WTC11 (cell line): ENCODE measurements at regions not wholly inside any gene's neighbourhood (a gene's known extent, or its start where the extent isn't known, plus 50 kb on each side); places are given as distances from the start of the nearest gene placed in this dataset.

Source experiments
- CBFB ChIP-seq: sonication (generic); formaldehyde crosslinking; IDR thresholded peaks from 2 replicates; pipeline ENCODE4 v1.8.1; 2022; ENCODE audit warnings: mild to moderate bottlenecking, low read depth, missing genetic modification reagents
- CTCF ChIP-seq: fragments of 200-600 bp; IDR thresholded peaks from 2 replicates; pipeline ENCODE4 v1.8.0; 2022; ENCODE audit warnings: antibody characterized with exemption
- E2F5 ChIP-seq: sonication (generic); formaldehyde crosslinking; IDR thresholded peaks from 2 replicates; pipeline ENCODE4 v1.8.1; 2022; ENCODE audit warnings: mild to moderate bottlenecking, moderate library complexity, missing genetic modification reagents
- ZBTB43 ChIP-seq: sonication (generic); formaldehyde crosslinking; IDR thresholded peaks from 2 replicates; pipeline ENCODE4 v1.8.1; 2023; ENCODE audit warnings: mild to moderate bottlenecking, missing genetic modification reagents

- TF ChIP-seq CTCF (no peak), E2F5 (CRISPR knock-in tag) (no peak), CBFB (CRISPR knock-in tag) (no peak), ZBTB43 (no peak)
Observed at GRCh38 chr2:116879650-116880160, 934.8 kb upstream of the DDX18 start.
